GM15510 (cell line): ENCODE measurements at regions not wholly inside any gene's neighbourhood (a gene's known extent, or its start where the extent isn't known, plus 50 kb on each side); places are given as distances from the start of the nearest gene placed in this dataset.

ENCODE experiments used
- POLR2A ChIP-seq: IDR thresholded peaks from 3 replicates; pipeline ENCODE4 v1.6.1; 2011; ENCODE audit warnings: borderline replicate concordance; ENCODE audit not compliant: insufficient read length; ENCODE audit errors: extremely low read depth

DNA sequence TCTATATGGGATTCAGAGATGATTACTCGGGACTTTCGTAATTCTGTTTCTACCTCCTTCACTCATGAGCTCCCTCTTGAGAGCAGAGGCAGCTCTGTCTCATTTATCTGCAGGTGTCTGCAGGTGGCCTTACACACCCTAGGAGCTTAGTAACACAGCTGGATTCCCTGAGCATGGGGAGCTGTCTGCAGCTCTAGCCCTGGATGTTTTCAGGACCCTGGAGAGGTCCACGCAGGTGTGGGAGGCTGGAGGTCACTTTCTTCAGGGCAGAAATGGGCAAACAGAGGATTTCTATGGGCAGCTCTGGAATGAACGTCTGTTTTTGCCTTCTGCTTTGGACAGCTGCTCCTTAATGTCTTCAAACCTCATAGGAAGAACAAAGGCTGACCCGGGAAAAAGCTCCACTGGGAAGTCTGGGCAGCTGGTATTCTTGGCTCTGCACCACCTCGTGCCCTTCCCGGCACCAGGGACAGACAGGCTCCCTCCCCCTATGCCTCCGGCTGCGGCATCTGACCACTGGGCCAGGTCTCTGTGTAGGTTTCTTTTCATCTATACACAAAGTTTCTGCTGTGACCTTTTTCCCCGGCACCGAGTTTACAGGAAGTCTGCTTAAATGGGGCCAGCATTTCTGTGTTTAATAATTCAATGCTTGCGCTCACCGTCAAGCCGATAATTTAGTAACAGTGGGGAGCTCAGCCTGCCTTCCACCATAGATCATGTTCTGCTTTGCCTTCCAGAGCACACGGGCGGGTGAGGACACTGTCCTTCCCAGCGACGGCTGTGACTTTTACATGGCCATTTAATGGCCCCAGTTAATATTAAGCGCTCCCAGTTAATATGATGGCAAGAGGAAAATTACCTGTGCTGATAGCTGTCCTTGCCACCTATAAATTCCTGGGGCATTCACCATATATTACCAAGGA lies 320.2 kb upstream of the SFSWAP start:
- no peak for TF ChIP-seq POLR2A

- no peak for TF ChIP-seq POLR2A
Observed at GRCh38 chr12:131391399-131391798, 319.5 kb upstream of the SFSWAP start.

- TF ChIP-seq POLR2A: no peak
Observed at GRCh38 chr12:131395971-131396573, 314.8 kb upstream of the SFSWAP start.

GRCh38 chr12:131397493-131398181 lies 313.3 kb upstream of the SFSWAP start:
- TF ChIP-seq POLR2A: no peak

GRCh38 chr12:131399000-131399399 lies 311.9 kb upstream of the SFSWAP start:
- TF ChIP-seq POLR2A: no peak

GRCh38 chr12:131402781-131403396 lies 308.0 kb upstream of the SFSWAP start:
- no peak for TF ChIP-seq POLR2A

GRCh38 chr12:131403676-131404075 lies 307.2 kb upstream of the SFSWAP start:
- no peak for TF ChIP-seq POLR2A

DNA sequence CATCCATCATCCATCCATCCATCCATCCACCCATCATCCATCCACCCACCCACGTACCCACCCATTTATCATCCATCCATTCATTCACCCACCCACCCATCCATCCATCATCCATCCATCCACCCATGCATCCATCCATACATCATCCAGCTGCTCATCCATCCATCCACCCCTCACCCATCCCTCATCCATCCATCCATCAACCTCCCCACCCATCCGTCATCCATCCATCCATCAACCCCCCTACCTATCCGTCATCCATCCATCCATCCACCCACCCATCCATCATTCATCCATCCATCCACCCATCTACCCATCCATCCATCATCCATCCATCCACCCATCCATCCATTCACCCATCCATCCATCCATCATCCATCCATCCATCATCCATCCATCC lies 306.2 kb upstream of the SFSWAP start:
- no peak for TF ChIP-seq POLR2A

DNA sequence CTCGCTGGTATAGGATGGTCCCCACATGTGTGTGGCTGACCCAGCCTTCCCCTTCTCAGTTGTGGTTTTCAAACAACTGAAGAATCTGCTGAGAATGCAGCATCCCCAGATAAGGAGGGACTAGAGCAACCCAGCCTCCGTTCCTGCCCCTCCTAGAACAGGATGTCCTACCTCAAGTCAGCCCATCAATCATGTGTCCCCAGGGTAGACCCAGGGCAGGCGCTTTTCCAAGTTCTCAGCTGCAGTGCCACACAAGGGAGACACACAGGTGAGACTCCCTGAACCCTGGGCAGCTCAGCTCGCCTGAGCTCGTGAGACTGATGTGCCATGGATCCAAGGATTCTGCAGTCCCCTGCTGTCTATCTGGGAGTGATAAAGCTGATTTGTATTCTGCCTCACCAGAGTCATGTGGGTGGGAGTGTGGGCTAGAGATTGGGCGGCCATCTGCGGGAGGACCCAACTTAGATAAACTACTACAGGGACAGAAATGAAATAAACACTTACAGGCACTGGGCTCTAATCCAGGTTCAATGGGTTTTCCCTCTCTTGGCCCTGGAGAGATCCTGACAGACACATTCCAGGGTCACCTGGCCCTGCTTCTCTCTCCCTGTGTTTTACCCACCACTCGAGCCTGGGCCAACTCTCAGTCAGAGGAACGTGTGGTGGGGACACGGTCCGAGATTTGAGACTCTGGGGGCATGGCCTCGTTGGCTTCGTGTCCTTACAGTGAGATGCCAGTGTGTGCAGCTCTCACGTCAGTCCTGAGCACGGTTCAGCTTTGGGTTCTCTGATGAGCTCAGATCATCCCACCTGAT lies 303.5 kb upstream of the SFSWAP start:
- TF ChIP-seq POLR2A: no peak

GRCh38 chr12:131408036-131408365 lies 302.9 kb upstream of the SFSWAP start:
- no peak for TF ChIP-seq POLR2A

DNA sequence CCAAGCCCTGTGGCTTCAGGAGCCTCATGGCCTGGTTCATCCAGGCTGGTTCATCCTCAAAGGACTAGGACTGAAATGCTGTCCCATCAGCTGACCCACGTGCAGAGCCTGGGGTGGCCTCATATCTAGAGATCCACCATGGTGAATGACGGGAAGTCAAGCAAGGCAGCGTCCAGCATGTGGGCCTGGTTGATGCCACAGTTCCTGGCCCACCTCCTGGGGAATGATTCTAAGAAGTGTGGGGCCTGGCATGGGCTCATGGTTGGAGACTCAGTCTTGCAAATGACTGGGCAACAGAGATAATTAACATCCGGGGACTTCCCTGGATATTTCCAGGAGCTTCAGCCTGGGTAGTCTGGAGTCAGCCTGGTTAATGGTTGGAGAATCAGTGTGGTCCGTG lies 302.4 kb upstream of the SFSWAP start:
- no peak for TF ChIP-seq POLR2A

- no peak for TF ChIP-seq POLR2A
Observed at GRCh38 chr12:131409211-131409610, 301.7 kb upstream of the SFSWAP start.

DNA sequence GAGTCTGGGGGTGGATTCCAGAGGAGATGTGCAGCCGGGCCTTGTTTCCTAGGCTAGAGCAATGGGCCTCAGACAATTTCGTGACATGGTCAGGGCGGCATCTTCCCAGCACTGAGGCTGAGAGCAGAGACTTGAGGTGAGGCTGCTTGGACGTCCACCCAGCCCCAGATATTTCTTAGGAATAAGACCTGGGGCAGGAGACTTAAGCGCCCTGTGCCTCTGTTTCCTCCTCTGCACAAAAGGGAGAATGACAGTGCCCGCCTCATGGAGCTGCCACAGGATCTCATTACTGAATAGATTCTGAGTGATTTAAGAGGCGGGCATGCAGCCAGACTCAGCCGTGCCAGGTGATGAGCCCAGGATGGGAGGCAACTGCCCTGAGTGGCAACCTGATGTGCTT lies 297.9 kb upstream of the SFSWAP start:
- no peak for TF ChIP-seq POLR2A

DNA sequence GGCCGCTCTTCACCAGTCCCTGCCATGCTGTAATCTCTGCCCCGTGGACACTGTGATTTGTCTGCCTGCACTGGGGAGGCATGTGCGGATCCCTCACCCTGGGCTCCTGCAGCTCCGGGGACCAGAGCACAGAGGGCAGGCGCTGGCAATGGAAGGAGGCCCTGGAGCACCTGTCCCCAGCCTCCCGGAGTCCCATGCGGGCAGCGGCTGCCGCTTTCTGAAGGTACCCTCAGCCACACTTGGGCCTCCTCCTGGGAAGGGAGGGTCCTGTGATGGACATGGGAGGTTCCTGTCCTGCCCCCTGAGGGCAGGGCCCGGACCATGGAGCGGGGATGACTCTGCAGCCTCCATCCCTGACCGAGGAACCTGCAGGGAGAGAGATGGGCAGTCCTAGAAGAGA lies 297.4 kb upstream of the SFSWAP start:
- TF ChIP-seq POLR2A: no peak
